Activated T-helper 2 cell treated with anti-CD3 and anti-CD28 coated beads, Interferon-gamma antibody, Interleukin-2, Interleukin-4, amounts not matched to agents 10 μg/mL and 5 μg/mL and 100 μg/mL, durations not matched to agents 14 hours and 24 hours and 36 hours (primary cell): ENCODE measurements at regions not wholly inside any gene's neighbourhood (a gene's known extent, or its start where the extent isn't known, plus 50 kb on each side); places are given as distances from the start of the nearest gene placed in this dataset.

Experiments used
- DNase-seq: peaks from one replicate; pipeline ENCODE4 v3.0.0; 2021; ENCODE audit warnings: low spot score
- H3K27ac Mint-ChIP-seq: one replicate; pipeline ENCODE4 v1.8.0; 2021; ENCODE audit warnings: mixed read lengths
- H3K27me3 Mint-ChIP-seq: one replicate; pipeline ENCODE4 v1.8.0; 2021; ENCODE audit warnings: low read depth, mixed read lengths
- H3K36me3 Mint-ChIP-seq: one replicate; pipeline ENCODE4 v1.8.0; 2021; ENCODE audit warnings: low read depth, mixed read lengths
- H3K4me1 Mint-ChIP-seq: one replicate; pipeline ENCODE4 v1.8.0; 2021; ENCODE audit warnings: low read depth, mixed read lengths
- H3K4me3 Mint-ChIP-seq: one replicate; pipeline ENCODE4 v1.8.0; 2021; ENCODE audit warnings: low read depth, mild to moderate bottlenecking, moderate library complexity, mixed read lengths
- H3K9me3 Mint-ChIP-seq: one replicate; pipeline ENCODE4 v1.8.0; 2021; ENCODE audit warnings: mixed read lengths
- intact Hi-C: fragments of 100-400 bp; cut with micrococcal nuclease; formaldehyde crosslinking; loops from one replicate; pipeline ENCODE4 v1.15.1; 2023

- Mint-ChIP-seq H3K4me1 (no peaks in the 10 kb centered on the region), H3K36me3 (no peaks in the 10 kb centered on the region), H3K4me3 (no peak overlapping the region), H3K27ac (no peak overlapping the region), H3K9me3 (peaks cover 26% of the 10 kb centered on the region), H3K27me3 (no peaks in the 10 kb centered on the region)
- intact Hi-C loops, result no loop called here
- no peak for DNase-seq
Observed at GRCh38 chr3:84439476-84439875, 519.3 kb upstream of the CADM2 start.

- Mint-ChIP-seq H3K4me1 (no peaks in the 10 kb centered on the region), H3K4me3 (no peak overlapping the region), H3K36me3 (no peaks in the 10 kb centered on the region), H3K27ac (no peak overlapping the region), H3K9me3 (peaks cover 29% of the 10 kb centered on the region), H3K27me3 (no peaks in the 10 kb centered on the region)
- no peak for DNase-seq
- intact Hi-C loops, result no loop called here
Observed at GRCh38 chr3:84440291-84440690, 518.5 kb upstream of the CADM2 start.

GRCh38 chr3:84442533-84442932 is 516.3 kb upstream of the CADM2 start:
- no peak overlapping the region for H3K4me3 Mint-ChIP-seq
- no peaks in the 10 kb centered on the region for H3K36me3 Mint-ChIP-seq
- intact Hi-C loops, result no loop called here
- DNase-seq, result no peak
- no peaks in the 10 kb centered on the region for H3K27me3 Mint-ChIP-seq
- H3K4me1 Mint-ChIP-seq, result no peaks in the 10 kb centered on the region
- H3K9me3 Mint-ChIP-seq, result peaks cover 22% of the 10 kb centered on the region
- H3K27ac Mint-ChIP-seq, result no peak overlapping the region

- Mint-ChIP-seq H3K9me3 (peaks cover 26% of the 10 kb centered on the region), H3K36me3 (no peaks in the 10 kb centered on the region), H3K4me3 (no peak overlapping the region), H3K27ac (no peak overlapping the region), H3K27me3 (no peaks in the 10 kb centered on the region), H3K4me1 (no peaks in the 10 kb centered on the region)
- intact Hi-C loops, result no loop called here
- no peak for DNase-seq
Observed at GRCh38 chr3:84444726-84445521, 513.9 kb upstream of the CADM2 start.

- Mint-ChIP-seq H3K27ac (no peak overlapping the region), H3K4me3 (no peak overlapping the region), H3K36me3 (no peaks in the 10 kb centered on the region), H3K27me3 (no peaks in the 10 kb centered on the region), H3K4me1 (no peaks in the 10 kb centered on the region), H3K9me3 (peaks cover 41% of the 10 kb centered on the region)
- no peak for DNase-seq
- intact Hi-C loops, result no loop called here
Observed at GRCh38 chr3:84487296-84487695, 471.5 kb upstream of the CADM2 start.

- H3K4me1 Mint-ChIP-seq, result no peaks in the 10 kb centered on the region
- intact Hi-C loops, result no loop called here
- no peaks in the 10 kb centered on the region for H3K27me3 Mint-ChIP-seq
- H3K9me3 Mint-ChIP-seq, result peaks cover 26% of the 10 kb centered on the region
- no peak for DNase-seq
- no peak overlapping the region for H3K4me3 Mint-ChIP-seq
- H3K27ac Mint-ChIP-seq, result no peak overlapping the region
- H3K36me3 Mint-ChIP-seq, result no peaks in the 10 kb centered on the region
Observed at GRCh38 chr3:84504761-84505160, 454.0 kb upstream of the CADM2 start.

- Mint-ChIP-seq H3K36me3 (no peaks in the 10 kb centered on the region), H3K27ac (no peak overlapping the region), H3K27me3 (no peaks in the 10 kb centered on the region), H3K4me3 (no peak overlapping the region), H3K9me3 (peaks cover 30% of the 10 kb centered on the region), H3K4me1 (no peaks in the 10 kb centered on the region)
- intact Hi-C loops, result no loop called here
- no peak for DNase-seq
Observed at GRCh38 chr3:84510007-84510406, 448.8 kb upstream of the CADM2 start.

GRCh38 chr3:84522893-84523292 is 435.9 kb upstream of the CADM2 start:
- H3K27ac Mint-ChIP-seq, result no peak overlapping the region
- no peaks in the 10 kb centered on the region for H3K4me1 Mint-ChIP-seq
- DNase-seq, result no peak
- no peaks in the 10 kb centered on the region for H3K27me3 Mint-ChIP-seq
- intact Hi-C loops, result no loop called here
- H3K9me3 Mint-ChIP-seq, result peaks cover 31% of the 10 kb centered on the region
- no peaks in the 10 kb centered on the region for H3K36me3 Mint-ChIP-seq
- no peak overlapping the region for H3K4me3 Mint-ChIP-seq

GRCh38 chr3:84536916-84537315 is 421.9 kb upstream of the CADM2 start:
- Mint-ChIP-seq H3K4me1 (no peaks in the 10 kb centered on the region), H3K4me3 (no peak overlapping the region), H3K27me3 (no peaks in the 10 kb centered on the region), H3K27ac (no peak overlapping the region), H3K9me3 (peaks cover 42% of the 10 kb centered on the region), H3K36me3 (no peaks in the 10 kb centered on the region)
- intact Hi-C loops, result no loop called here
- no peak for DNase-seq

GRCh38 chr3:84538597-84538996 is 420.2 kb upstream of the CADM2 start:
- no peaks in the 10 kb centered on the region for H3K27me3 Mint-ChIP-seq
- H3K36me3 Mint-ChIP-seq, result no peaks in the 10 kb centered on the region
- H3K9me3 Mint-ChIP-seq, result peaks cover 34% of the 10 kb centered on the region
- intact Hi-C loops, result no loop called here
- no peak overlapping the region for H3K4me3 Mint-ChIP-seq
- no peak for DNase-seq
- no peak overlapping the region for H3K27ac Mint-ChIP-seq
- no peaks in the 10 kb centered on the region for H3K4me1 Mint-ChIP-seq

- H3K4me3 Mint-ChIP-seq, result no peak overlapping the region
- no peak for DNase-seq
- H3K4me1 Mint-ChIP-seq, result no peaks in the 10 kb centered on the region
- intact Hi-C loops, result loop anchor here (5.0 kb wide), 1 partner anchor 1030 kb away; no protein-coding TSS in a partner anchor
- no peaks in the 10 kb centered on the region for H3K36me3 Mint-ChIP-seq
- no peaks in the 10 kb centered on the region for H3K9me3 Mint-ChIP-seq
- no peak overlapping the region for H3K27ac Mint-ChIP-seq
- H3K27me3 Mint-ChIP-seq, result no peaks in the 10 kb centered on the region
Observed at GRCh38 chr3:84547207-84547606, 411.6 kb upstream of the CADM2 start.

GRCh38 chr3:84547971-84548970 is 410.5 kb upstream of the CADM2 start:
- no peaks in the 10 kb centered on the region for H3K36me3 Mint-ChIP-seq
- no peaks in the 10 kb centered on the region for H3K27me3 Mint-ChIP-seq
- no peak for DNase-seq
- no peak overlapping the region for H3K4me3 Mint-ChIP-seq
- intact Hi-C loops, result loop anchor here (5.0 kb wide), 1 partner anchor 1029 kb away; no protein-coding TSS in a partner anchor
- no peak overlapping the region for H3K27ac Mint-ChIP-seq
- H3K4me1 Mint-ChIP-seq, result no peaks in the 10 kb centered on the region
- H3K9me3 Mint-ChIP-seq, result no peaks in the 10 kb centered on the region

GRCh38 chr3:84555629-84556028 is 403.2 kb upstream of the CADM2 start:
- no peak for DNase-seq
- H3K27ac Mint-ChIP-seq, result no peak overlapping the region
- no peaks in the 10 kb centered on the region for H3K4me1 Mint-ChIP-seq
- intact Hi-C loops, result no loop called here
- peaks cover 24% of the 10 kb centered on the region for H3K9me3 Mint-ChIP-seq
- no peaks in the 10 kb centered on the region for H3K27me3 Mint-ChIP-seq
- H3K4me3 Mint-ChIP-seq, result no peak overlapping the region
- H3K36me3 Mint-ChIP-seq, result no peaks in the 10 kb centered on the region
